IMR-90 (cell line): ENCODE measurements at regions not wholly inside any gene's neighbourhood (a gene's known extent, or its start where the extent isn't known, plus 50 kb on each side); places are given as distances from the start of the nearest gene placed in this dataset.

Experiments
- BHLHE40 ChIP-seq: fragments of 150-350 bp; IDR thresholded peaks from 2 replicates; pipeline ENCODE4 v1.6.1; 2016; ENCODE audit warnings: mild to moderate bottlenecking, low read depth, low read length
- CTCF ChIP-seq: conservative IDR thresholded peaks from 2 replicates; pipeline ENCODE4 v1.5.1; 2012; ENCODE audit warnings: mild to moderate bottlenecking, low read depth, low read length, improper control_type of control experiment
- MAFK ChIP-seq: IDR thresholded peaks from 2 replicates; pipeline ENCODE4 v1.6.1; 2012; ENCODE audit warnings: low read depth, low read length, improper control_type of control experiment
- POLR2A ChIP-seq: IDR thresholded peaks from 2 replicates; pipeline ENCODE4 v1.6.1; 2012; ENCODE audit warnings: mild to moderate bottlenecking, low read depth, low read length
- RFX5 ChIP-seq: IDR thresholded peaks from 2 replicates; pipeline ENCODE4 v1.8.0; 2012; ENCODE audit warnings: low read depth, mild to moderate bottlenecking, low read length, moderate library complexity
- USF2 ChIP-seq: fragments of 150-350 bp; IDR thresholded peaks from 2 replicates; pipeline ENCODE4 v1.6.1; 2017; ENCODE audit warnings: mild to moderate bottlenecking, antibody characterized with exemption, low read length, low read depth

- TF ChIP-seq CTCF: no peak
- TF ChIP-seq USF2: no peak
- no peak for TF ChIP-seq POLR2A
- no peak for TF ChIP-seq MAFK
- no peak for TF ChIP-seq BHLHE40
- TF ChIP-seq RFX5: no peak
Observed at GRCh38 chr5:61820836-61821235, 485.2 kb upstream of the KIF2A start.
